GM23338 (cell line): ENCODE measurements at regions not wholly inside any gene's neighbourhood (a gene's known extent, or its start where the extent isn't known, plus 50 kb on each side); places are given as distances from the start of the nearest gene placed in this dataset.

Experiments used
- ATAC-seq: fragments of 200-7000 bp; cut with Tn5 transposase; 3 replicates; pipeline ENCODE4 v1.9.1; 2020
- DNase-seq: peaks from one replicate; pipeline ENCODE4 v3.0.0-alpha.2; 2015; ENCODE audit warnings: low spot score
- H2AFZ ChIP-seq: fragments of 200-600 bp; sonication (generic); 2 replicates; pipeline ENCODE4 v1.8.0; 2016; ENCODE audit warnings: antibody characterized with exemption, mild to moderate bottlenecking, moderate library complexity
- H3F3A ChIP-seq: fragments of 200-600 bp; sonication (generic); replicated peaks from 2 replicates; pipeline ENCODE4 v1.8.0; 2017; ENCODE audit warnings: antibody characterized with exemption, mixed run types, low read depth
- H3K27ac ChIP-seq: fragments of 200-600 bp; sonication (generic); 2 replicates; pipeline ENCODE4 v1.6.1; 2016; ENCODE audit warnings: low read depth
- H3K27me3 ChIP-seq: fragments of 200-600 bp; sonication (generic); 2 replicates; pipeline ENCODE4 v1.8.0; 2016; ENCODE audit warnings: mild to moderate bottlenecking, mixed run types, moderate library complexity; ENCODE audit not compliant: insufficient read depth
- H3K36me3 ChIP-seq: fragments of 200-600 bp; sonication (generic); 2 replicates; pipeline ENCODE4 v1.8.0; 2016; ENCODE audit warnings: mild to moderate bottlenecking; ENCODE audit not compliant: insufficient read depth
- H3K4me1 ChIP-seq: fragments of 200-600 bp; sonication (generic); 2 replicates; pipeline ENCODE4 v1.8.0; 2016; ENCODE audit warnings: mild to moderate bottlenecking, moderate library complexity; ENCODE audit not compliant: insufficient read depth
- H3K4me2 ChIP-seq: fragments of 200-600 bp; sonication (generic); 2 replicates; pipeline ENCODE4 v1.7.1; 2017; ENCODE audit warnings: mixed run types
- H3K4me3 ChIP-seq: fragments of 200-600 bp; sonication (generic); 2 replicates; pipeline ENCODE4 v1.6.1; 2016; ENCODE audit warnings: mixed run types
- H3K79me2 ChIP-seq: fragments of 200-600 bp; sonication (generic); replicated peaks from 2 replicates; pipeline ENCODE4 v1.8.0; 2017; ENCODE audit warnings: mild to moderate bottlenecking; ENCODE audit not compliant: insufficient read depth
- H3K9me2 ChIP-seq: fragments of 200-600 bp; sonication (generic); 2 replicates; pipeline ENCODE4 v1.8.0; 2017; ENCODE audit not compliant: insufficient read depth
- H4K20me1 ChIP-seq: fragments of 200-600 bp; sonication (generic); replicated peaks from 2 replicates; pipeline ENCODE4 v1.8.0; 2017; ENCODE audit warnings: mild to moderate bottlenecking; ENCODE audit not compliant: insufficient read depth
- H3K27ac Mint-ChIP-seq: 2 replicates; pipeline ENCODE4 v1.8.0; 2020; ENCODE audit warnings: inconsistent platforms, mild to moderate bottlenecking, moderate library complexity, mixed read lengths
- H3K27me3 Mint-ChIP-seq: 3 replicates; pipeline ENCODE4 v1.8.0; 2022; ENCODE audit warnings: low read depth, mild to moderate bottlenecking, moderate library complexity, mixed read lengths, inconsistent platforms; ENCODE audit not compliant: insufficient read depth, poor library complexity
- H3K36me3 Mint-ChIP-seq: 3 replicates; pipeline ENCODE4 v1.8.0; 2021; ENCODE audit warnings: low read depth, mild to moderate bottlenecking, inconsistent platforms, moderate library complexity, mixed read lengths
- H3K4me1 Mint-ChIP-seq: 3 replicates; pipeline ENCODE4 v1.8.0; 2020; ENCODE audit warnings: mild to moderate bottlenecking, inconsistent platforms, mixed read lengths
- H3K4me3 Mint-ChIP-seq: 3 replicates; pipeline ENCODE4 v1.8.0; 2021; ENCODE audit warnings: moderate library complexity, mild to moderate bottlenecking, inconsistent platforms, mixed read lengths
- H3K9me3 Mint-ChIP-seq: 3 replicates; pipeline ENCODE4 v1.8.0; 2020; ENCODE audit warnings: moderate library complexity, mild to moderate bottlenecking, inconsistent platforms, mixed read lengths
- CREB1 ChIP-seq: fragments of 250-450 bp; sonication (Bioruptor Pico); IDR thresholded peaks from 2 replicates; pipeline ENCODE4 v1.5.0; 2020; ENCODE audit warnings: low read depth, mild to moderate bottlenecking, moderate library complexity
- ETS1 ChIP-seq: IDR thresholded peaks from 2 replicates; pipeline ENCODE4 v1.6.1; 2016; ENCODE audit warnings: antibody characterized with exemption
- JUNB ChIP-seq: IDR thresholded peaks from one replicate; pipeline ENCODE4 v1.6.1; 2016; ENCODE audit warnings: antibody characterized with exemption; ENCODE audit not compliant: unreplicated experiment
- NANOG ChIP-seq: IDR thresholded peaks from 2 replicates; pipeline ENCODE4 v1.6.1; 2016; ENCODE audit warnings: antibody characterized with exemption, borderline replicate concordance
- POLR2AphosphoS5 ChIP-seq: IDR thresholded peaks from 2 replicates; pipeline ENCODE4 v1.6.1; 2016; ENCODE audit warnings: antibody characterized with exemption, low read depth
- REST ChIP-seq: IDR thresholded peaks from one replicate; pipeline ENCODE4 v1.6.1; 2018; ENCODE audit warnings: antibody characterized with exemption; ENCODE audit not compliant: unreplicated experiment
- ZNF114 ChIP-seq: fragments of 250-450 bp; sonication (Bioruptor Pico); IDR thresholded peaks from 2 replicates; pipeline ENCODE4 v1.5.0; 2020; ENCODE audit warnings: mild to moderate bottlenecking, moderate library complexity
- ZNF331 ChIP-seq: fragments of 250-450 bp; sonication (Bioruptor Pico); IDR thresholded peaks from 2 replicates; pipeline ENCODE4 v1.5.0; 2020; ENCODE audit warnings: low read depth, mild to moderate bottlenecking, moderate library complexity
- TF ChIP-seq, protein P1 (sequence below): fragments of 250-450 bp; sonication (Bioruptor Pico); IDR thresholded peaks from 2 replicates; pipeline ENCODE4 v1.5.0; 2020; ENCODE audit warnings: mild to moderate bottlenecking, moderate library complexity
- TF ChIP-seq, protein P2 (sequence below), 2 experiments: fragments of 200-600 bp in 1 of 2; sonication (generic) in 1 of 2; conservative IDR thresholded peaks; 2 replicates each; pipeline versions ENCODE4 v1.5.1 to v1.6.1; 2016 to 2017; ENCODE audit warnings: antibody characterized with exemption in 2 of 2, low read depth in 2 of 2, mild to moderate bottlenecking in 2 of 2, moderate library complexity in 1 of 2

DNA sequence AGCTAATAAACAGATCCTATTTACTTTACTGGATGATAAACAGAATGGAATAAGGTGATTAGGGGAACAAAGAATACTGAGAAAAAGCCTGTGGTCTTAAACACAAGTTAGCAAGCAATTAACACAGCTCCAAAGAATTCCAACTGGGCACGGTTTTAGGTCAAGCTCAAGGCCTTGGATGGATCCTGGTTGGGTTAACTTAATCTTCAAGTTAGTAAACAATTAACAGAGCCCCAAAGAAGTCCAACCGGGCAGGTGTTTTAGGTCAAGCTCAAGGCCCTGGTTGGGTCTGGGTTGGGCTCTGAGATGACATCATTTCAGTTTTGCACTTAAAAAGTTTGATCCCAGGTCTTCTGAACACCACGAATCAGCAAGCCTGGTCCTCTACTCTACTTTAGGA, 1086.3 kb upstream of the TMPRSS15 start (continued):
- TF ChIP-seq, protein P1, sequence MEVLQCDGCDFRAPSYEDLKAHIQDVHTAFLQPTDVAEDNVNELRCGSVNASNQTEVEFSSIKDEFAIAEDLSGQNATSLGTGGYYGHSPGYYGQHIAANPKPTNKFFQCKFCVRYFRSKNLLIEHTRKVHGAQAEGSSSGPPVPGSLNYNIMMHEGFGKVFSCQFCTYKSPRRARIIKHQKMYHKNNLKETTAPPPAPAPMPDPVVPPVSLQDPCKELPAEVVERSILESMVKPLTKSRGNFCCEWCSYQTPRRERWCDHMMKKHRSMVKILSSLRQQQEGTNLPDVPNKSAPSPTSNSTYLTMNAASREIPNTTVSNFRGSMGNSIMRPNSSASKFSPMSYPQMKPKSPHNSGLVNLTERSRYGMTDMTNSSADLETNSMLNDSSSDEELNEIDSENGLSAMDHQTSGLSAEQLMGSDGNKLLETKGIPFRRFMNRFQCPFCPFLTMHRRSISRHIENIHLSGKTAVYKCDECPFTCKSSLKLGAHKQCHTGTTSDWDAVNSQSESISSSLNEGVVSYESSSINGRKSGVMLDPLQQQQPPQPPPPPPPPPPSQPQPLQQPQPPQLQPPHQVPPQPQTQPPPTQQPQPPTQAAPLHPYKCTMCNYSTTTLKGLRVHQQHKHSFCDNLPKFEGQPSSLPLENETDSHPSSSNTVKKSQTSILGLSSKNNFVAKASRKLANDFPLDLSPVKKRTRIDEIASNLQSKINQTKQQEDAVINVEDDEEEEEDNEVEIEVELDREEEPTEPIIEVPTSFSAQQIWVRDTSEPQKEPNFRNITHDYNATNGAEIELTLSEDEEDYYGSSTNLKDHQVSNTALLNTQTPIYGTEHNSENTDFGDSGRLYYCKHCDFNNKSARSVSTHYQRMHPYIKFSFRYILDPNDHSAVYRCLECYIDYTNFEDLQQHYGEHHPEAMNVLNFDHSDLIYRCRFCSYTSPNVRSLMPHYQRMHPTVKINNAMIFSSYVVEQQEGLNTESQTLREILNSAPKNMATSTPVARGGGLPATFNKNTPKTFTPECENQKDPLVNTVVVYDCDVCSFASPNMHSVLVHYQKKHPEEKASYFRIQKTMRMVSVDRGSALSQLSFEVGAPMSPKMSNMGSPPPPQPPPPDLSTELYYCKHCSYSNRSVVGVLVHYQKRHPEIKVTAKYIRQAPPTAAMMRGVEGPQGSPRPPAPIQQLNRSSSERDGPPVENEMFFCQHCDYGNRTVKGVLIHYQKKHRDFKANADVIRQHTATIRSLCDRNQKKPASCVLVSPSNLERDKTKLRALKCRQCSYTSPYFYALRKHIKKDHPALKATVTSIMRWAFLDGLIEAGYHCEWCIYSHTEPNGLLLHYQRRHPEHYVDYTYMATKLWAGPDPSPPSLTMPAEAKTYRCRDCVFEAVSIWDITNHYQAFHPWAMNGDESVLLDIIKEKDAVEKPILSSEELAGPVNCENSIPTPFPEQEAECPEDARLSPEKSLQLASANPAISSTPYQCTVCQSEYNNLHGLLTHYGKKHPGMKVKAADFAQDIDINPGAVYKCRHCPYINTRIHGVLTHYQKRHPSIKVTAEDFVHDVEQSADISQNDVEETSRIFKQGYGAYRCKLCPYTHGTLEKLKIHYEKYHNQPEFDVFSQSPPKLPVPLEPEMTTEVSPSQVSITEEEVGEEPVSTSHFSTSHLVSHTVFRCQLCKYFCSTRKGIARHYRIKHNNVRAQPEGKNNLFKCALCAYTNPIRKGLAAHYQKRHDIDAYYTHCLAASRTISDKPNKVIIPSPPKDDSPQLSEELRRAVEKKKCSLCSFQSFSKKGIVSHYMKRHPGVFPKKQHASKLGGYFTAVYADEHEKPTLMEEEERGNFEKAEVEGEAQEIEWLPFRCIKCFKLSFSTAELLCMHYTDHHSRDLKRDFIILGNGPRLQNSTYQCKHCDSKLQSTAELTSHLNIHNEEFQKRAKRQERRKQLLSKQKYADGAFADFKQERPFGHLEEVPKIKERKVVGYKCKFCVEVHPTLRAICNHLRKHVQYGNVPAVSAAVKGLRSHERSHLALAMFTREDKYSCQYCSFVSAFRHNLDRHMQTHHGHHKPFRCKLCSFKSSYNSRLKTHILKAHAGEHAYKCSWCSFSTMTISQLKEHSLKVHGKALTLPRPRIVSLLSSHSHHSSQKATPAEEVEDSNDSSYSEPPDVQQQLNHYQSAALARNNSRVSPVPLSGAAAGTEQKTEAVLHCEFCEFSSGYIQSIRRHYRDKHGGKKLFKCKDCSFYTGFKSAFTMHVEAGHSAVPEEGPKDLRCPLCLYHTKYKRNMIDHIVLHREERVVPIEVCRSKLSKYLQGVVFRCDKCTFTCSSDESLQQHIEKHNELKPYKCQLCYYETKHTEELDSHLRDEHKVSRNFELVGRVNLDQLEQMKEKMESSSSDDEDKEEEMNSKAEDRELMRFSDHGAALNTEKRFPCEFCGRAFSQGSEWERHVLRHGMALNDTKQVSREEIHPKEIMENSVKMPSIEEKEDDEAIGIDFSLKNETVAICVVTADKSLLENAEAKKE (CRISPR knock-in tag), result no peak
- TF ChIP-seq ZNF331 (CRISPR knock-in tag) (no peak), CREB1 (CRISPR knock-in tag) (no peak), NANOG (no peak), ETS1 (no peak)
- TF ChIP-seq, protein P2, sequence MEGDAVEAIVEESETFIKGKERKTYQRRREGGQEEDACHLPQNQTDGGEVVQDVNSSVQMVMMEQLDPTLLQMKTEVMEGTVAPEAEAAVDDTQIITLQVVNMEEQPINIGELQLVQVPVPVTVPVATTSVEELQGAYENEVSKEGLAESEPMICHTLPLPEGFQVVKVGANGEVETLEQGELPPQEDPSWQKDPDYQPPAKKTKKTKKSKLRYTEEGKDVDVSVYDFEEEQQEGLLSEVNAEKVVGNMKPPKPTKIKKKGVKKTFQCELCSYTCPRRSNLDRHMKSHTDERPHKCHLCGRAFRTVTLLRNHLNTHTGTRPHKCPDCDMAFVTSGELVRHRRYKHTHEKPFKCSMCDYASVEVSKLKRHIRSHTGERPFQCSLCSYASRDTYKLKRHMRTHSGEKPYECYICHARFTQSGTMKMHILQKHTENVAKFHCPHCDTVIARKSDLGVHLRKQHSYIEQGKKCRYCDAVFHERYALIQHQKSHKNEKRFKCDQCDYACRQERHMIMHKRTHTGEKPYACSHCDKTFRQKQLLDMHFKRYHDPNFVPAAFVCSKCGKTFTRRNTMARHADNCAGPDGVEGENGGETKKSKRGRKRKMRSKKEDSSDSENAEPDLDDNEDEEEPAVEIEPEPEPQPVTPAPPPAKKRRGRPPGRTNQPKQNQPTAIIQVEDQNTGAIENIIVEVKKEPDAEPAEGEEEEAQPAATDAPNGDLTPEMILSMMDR (conservative IDR thresholded peaks at IDR 0.05; ENCODE audit: low read depth in 2 of 2), result no peak

DNA sequence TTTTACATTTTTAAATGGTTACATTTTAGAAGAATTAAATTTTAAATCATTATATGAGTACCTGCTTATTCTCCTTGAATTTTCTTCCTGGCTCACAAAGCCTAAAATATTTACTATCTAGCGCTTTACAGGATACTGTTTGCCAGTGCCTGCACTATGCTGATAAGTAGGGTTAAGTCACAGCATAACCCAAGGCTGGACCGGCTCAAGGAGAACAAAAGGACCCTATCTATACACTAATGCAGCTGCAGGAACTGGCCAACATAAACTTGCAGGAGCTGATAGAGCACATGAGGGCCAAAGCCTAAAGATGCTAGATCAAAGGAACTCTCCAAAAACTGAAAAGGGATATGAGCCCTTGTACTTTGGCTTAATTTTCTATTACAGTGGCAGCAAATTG, 1086.9 kb upstream of the TMPRSS15 start:
- peaks cover 8% of the 10 kb centered on the region; the same call in 2 of the 3 replicates for H3K4me1 Mint-ChIP-seq
- Histone ChIP-seq H3K36me3 (no peaks in the 10 kb centered on the region), H3K27ac (no peak overlapping the region), H3K9me2 (no peaks in the 10 kb centered on the region), H3K4me2 (no peak overlapping the region), H3K79me2 (no peaks in the 10 kb centered on the region), H3F3A (no peaks in the 10 kb centered on the region), H3K4me1 (no peaks in the 10 kb centered on the region), H3K27me3 (no peaks in the 10 kb centered on the region), H3K4me3 (no peak overlapping the region), H2AFZ (no peak overlapping the region), H4K20me1 (no peaks in the 10 kb centered on the region)
- H3K36me3 Mint-ChIP-seq, result 0 out of 3 replicates have a peak, but pooled peaks cover 4% of the 10 kb centered on the region
- H3K4me3 Mint-ChIP-seq, result no peak overlapping the region
- no peak overlapping the region for H3K27ac Mint-ChIP-seq
- DNase-seq, result no peak
- H3K27me3 Mint-ChIP-seq, result no peaks in the 10 kb centered on the region
- H3K9me3 Mint-ChIP-seq, result peaks cover 7% of the 10 kb centered on the region; the same call in 2 of the 3 replicates
- ATAC-seq, result no peak
- TF ChIP-seq ETS1 (no peak), JUNB (no peak), CREB1 (CRISPR knock-in tag) (no peak), ZNF114 (CRISPR knock-in tag) (no peak), NANOG (no peak), REST (no peak), ZNF331 (CRISPR knock-in tag) (no peak), POLR2AphosphoS5 (no peak)
